ENCODE measurements at regions not wholly inside any gene's neighbourhood (a gene's known extent, or its start where the extent isn't known, plus 50 kb on each side); places are given as distances from the start of the nearest gene placed in this dataset.

DNA sequence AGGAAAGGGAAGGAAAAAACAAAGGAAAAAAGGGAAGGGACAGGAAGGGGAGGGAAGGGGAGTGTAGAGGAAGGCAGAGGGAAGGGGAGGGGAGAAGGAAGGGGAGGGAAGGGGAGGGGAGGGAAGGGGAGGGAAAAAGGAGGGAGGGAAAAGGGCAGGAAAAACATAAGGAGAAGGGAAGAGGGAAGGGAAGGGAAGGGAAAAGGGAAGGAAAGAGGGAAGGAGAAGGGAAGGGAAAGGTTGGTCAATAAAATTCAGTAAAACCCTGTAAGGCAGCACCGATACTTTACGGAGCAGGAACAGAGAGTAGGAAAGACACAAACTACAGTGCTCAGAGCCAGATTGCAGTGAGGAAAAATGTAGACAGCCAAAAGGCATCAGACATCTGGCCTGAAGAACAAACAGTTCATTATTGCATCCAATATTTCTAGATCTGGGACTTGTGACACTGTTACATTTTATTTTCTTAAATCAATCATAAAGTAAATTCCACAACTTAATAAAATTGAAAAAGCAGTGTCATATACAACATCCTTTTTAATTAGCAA lies 322.0 kb downstream of the CRPPA start:
- no peak for TF ChIP-seq EZH2 (IDR thresholded peaks at IDR 0.05; ENCODE audit: borderline replicate concordance, low read depth, low read length, poor library complexity, severe bottlenecking)
- TF ChIP-seq, protein P1, sequence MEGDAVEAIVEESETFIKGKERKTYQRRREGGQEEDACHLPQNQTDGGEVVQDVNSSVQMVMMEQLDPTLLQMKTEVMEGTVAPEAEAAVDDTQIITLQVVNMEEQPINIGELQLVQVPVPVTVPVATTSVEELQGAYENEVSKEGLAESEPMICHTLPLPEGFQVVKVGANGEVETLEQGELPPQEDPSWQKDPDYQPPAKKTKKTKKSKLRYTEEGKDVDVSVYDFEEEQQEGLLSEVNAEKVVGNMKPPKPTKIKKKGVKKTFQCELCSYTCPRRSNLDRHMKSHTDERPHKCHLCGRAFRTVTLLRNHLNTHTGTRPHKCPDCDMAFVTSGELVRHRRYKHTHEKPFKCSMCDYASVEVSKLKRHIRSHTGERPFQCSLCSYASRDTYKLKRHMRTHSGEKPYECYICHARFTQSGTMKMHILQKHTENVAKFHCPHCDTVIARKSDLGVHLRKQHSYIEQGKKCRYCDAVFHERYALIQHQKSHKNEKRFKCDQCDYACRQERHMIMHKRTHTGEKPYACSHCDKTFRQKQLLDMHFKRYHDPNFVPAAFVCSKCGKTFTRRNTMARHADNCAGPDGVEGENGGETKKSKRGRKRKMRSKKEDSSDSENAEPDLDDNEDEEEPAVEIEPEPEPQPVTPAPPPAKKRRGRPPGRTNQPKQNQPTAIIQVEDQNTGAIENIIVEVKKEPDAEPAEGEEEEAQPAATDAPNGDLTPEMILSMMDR (conservative IDR thresholded peaks at IDR 0.05; ENCODE audit: low read depth, low read length): no peak

Measured in A673 (cell line).